GM10266 (cell line): ENCODE measurements at regions not wholly inside any gene's neighbourhood (a gene's known extent, or its start where the extent isn't known, plus 50 kb on each side); places are given as distances from the start of the nearest gene placed in this dataset.
"Not testable (repeated sequence)": the region's sequence is repeated elsewhere in the genome, so short reads cannot be mapped to it uniquely, and the experiment has no call there.

Experiments used
- DNase-seq: peaks from one replicate; pipeline ENCODE4 v3.0.0; 2012; ENCODE audit errors: extremely low spot score
- TF ChIP-seq, protein P1 (sequence below): IDR thresholded peaks from 2 replicates; pipeline ENCODE4 v1.5.1; 2012; ENCODE audit warnings: mild to moderate bottlenecking, low read depth; ENCODE audit not compliant: control insufficient read depth, insufficient read depth; ENCODE audit errors: missing control alignments

DNA sequence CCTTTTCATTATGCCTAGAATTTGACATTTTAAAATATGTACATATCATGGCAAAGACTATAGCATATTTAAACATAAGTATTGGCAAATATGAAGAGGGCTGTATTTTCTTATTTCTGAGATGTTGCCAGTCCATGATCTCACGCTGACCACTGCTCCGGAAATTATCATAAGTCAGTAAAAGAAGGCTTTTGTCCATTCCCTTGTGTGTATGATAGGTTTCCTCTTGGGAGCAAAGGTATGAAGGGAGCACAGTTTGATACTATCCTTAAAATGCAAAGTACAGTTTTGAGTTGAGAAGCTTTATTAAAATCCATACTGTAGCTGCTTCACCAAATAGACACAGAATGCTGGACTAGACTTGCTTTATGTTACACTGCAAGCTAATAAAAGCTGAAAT is 52.6 kb upstream of the AGA start:
- TF ChIP-seq, protein P1, sequence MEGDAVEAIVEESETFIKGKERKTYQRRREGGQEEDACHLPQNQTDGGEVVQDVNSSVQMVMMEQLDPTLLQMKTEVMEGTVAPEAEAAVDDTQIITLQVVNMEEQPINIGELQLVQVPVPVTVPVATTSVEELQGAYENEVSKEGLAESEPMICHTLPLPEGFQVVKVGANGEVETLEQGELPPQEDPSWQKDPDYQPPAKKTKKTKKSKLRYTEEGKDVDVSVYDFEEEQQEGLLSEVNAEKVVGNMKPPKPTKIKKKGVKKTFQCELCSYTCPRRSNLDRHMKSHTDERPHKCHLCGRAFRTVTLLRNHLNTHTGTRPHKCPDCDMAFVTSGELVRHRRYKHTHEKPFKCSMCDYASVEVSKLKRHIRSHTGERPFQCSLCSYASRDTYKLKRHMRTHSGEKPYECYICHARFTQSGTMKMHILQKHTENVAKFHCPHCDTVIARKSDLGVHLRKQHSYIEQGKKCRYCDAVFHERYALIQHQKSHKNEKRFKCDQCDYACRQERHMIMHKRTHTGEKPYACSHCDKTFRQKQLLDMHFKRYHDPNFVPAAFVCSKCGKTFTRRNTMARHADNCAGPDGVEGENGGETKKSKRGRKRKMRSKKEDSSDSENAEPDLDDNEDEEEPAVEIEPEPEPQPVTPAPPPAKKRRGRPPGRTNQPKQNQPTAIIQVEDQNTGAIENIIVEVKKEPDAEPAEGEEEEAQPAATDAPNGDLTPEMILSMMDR, result no peak
- DNase-seq, result no peak

DNA sequence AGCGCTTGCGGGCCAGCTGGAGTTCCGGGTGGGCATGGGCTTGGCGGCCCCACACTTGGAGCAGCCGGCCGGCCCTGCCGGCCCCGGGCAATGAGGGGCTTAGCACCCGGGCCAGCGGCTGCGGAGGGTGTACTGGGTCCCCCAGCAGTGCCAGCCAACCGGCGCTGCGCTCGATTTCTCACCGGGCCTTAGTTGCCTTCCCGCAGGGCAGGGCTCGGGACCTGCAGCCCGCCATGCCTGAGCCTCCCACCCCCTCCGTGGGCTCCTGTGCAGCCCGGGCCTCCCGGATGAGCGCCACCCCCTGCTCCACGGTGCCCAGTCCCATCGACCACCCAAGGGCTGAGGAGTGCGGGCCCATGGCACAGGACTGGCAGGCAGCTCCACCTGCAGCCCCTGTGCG is 53.4 kb upstream of the AGA start:
- DNase-seq, result not testable (repeated sequence)

DNA sequence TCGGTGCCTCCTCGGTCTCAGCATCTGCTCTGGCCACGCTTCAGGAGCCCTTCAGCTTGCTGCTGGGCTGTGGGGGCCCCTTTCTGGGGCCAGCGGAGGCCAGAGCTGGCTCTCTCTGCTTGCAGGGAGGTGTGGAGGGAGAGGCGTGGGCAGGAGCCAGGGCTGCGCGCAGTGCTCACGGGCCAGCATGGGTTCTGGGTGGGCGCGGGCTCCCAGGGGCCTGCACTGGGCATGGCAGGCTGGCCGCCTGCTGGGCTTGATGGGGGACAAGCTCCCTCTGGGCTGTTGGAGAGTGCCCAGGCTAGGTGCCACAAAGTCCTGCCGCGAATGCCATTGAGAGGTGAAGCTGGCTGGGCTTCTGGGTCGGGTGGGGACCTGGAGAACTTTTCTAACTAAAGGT is 57.3 kb upstream of the AGA start:
- DNase-seq, result no peak
- TF ChIP-seq, protein P1, result no peak

DNA sequence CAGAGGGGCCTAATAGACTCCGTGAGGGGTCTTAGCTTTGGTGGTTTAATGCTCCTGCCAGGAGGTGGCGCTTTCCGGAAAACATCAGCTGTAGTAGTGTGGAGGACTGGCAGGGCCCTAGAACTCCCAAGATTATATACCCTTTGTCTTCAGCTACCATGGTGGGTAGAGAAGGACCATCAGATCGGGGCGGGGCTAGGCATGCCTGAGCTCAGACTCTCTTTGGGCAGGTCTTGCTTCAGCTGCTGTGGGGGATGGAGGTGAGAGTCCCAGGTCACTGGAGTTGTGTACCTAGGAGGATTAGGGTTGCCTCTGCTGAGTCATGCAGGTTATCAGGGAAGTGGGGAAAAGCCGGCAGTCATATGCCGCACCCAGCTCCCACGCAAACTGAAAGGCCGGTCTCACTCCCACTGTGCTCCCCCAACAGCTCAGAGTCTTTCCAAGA is 63.0 kb upstream of the AGA start:
- no peak for DNase-seq
- TF ChIP-seq, protein P1, result no peak

DNA sequence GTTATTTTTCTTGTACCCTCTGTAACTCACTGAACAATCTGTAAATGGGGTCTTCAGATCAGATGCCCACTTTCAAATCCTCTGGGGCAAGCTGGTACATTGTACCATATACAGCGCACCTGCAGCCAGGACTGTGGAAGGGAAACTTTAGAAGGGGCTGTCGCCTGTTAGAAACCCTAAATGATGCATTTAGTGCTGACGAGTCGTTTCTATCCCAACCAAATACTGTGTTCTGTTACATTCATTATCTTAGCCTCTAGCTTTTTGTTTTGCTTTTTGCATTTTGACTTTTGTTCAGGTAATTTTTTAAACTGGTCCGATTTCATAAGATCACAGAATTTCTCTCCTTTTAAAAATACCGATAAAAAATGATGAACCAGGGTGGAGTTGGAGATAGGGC is 66.4 kb upstream of the AGA start:
- TF ChIP-seq, protein P1, result no peak
- no peak for DNase-seq

DNA sequence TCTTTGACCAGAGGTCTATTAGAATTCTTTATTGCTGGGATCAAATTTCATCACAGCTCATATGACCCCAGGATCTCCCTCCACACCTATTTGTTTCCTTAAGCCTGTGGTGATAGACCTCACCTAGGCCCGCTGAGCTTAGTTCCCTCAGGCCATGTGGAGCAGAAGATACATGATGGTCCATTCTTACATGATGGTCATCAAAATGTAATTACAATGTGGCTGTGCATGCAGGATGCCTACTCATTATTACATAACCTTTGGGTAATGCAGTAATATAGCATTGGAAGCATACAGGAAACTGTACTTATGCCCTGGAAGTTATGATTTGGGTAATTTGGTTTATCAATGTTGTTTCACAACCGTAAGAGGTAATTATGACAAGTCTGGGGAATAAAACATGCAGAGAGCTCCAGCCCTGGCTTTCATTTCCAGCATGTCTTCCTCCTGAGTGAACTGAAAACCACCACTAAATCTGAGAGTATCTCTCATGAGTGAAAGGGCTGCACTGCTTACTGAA is 67.0 kb upstream of the AGA start:
- TF ChIP-seq, protein P1, result no peak
- DNase-seq, result no peak

DNA sequence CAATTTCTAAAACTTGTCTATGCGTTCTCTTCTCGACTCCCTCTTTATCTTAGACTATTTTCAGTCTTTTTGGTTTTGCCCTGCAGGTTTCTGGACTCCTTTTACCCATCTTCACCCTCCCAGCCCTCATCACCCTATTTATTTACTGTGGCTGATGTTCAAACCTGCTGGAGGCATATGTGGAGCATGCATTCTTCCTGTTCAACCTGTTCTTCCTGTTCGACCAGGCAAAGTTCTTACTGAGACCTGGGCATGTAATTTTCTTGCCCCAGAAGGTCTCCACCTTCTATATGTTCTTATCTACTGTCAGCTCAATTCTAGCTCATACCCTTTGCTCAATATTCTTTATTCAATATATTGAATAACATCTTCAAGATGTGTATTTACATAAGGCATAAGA is 69.4 kb upstream of the AGA start:
- TF ChIP-seq, protein P1, result no peak
- no peak for DNase-seq

DNA sequence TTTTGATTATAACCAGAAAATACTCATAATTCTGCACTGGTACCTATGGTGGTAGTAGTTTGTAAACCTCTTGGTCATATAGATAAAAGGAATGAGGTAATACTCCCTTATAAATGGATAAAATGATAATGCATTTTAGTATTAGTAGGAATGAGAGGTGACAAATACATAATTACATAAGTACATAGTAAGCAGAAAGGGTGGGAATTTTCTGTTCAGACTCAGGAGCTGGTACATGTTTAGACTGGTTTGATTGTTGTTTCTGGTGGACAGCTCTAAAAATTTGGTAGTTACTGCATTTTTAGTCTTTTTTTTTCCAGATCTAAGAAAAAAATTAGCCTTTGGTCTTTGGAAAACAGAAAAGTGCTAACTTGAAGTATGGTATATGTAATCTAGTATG is 70.4 kb upstream of the AGA start:
- TF ChIP-seq, protein P1, result no peak
- DNase-seq, result no peak
